H1 (cell line): ENCODE measurements at regions not wholly inside any gene's neighbourhood (a gene's known extent, or its start where the extent isn't known, plus 50 kb on each side); places are given as distances from the start of the nearest gene placed in this dataset.

Experiments
- SIRT6 ChIP-seq: IDR thresholded peaks from one replicate; pipeline ENCODE4 v1.7.1; 2012; ENCODE audit warnings: low read length, inconsistent platforms
- SP4 ChIP-seq: IDR thresholded peaks from 2 replicates; pipeline ENCODE4 v1.6.1; 2012; ENCODE audit warnings: low read length, inconsistent platforms
- USF2 ChIP-seq: IDR thresholded peaks from 2 replicates; pipeline ENCODE4 v1.6.1; 2011; ENCODE audit warnings: low read length, improper control_type of control experiment

GRCh38 chr6:71502168-71502567 is 213.6 kb downstream of the OGFRL1 start (continued):
- TF ChIP-seq SIRT6 (no peak), SP4 (no peak), USF2 (no peak)
